NOMO-1 (cell line): ENCODE measurements at regions not wholly inside any gene's neighbourhood (a gene's known extent, or its start where the extent isn't known, plus 50 kb on each side); places are given as distances from the start of the nearest gene placed in this dataset.

ENCODE experiments used
- DNase-seq, 2 experiments: peaks; one replicate each; lab custom pipeline; 2025; ENCODE audit not compliant: unreplicated experiment in 2 of 2; lab: John Stamatoyannopoulos, UW

DNA sequence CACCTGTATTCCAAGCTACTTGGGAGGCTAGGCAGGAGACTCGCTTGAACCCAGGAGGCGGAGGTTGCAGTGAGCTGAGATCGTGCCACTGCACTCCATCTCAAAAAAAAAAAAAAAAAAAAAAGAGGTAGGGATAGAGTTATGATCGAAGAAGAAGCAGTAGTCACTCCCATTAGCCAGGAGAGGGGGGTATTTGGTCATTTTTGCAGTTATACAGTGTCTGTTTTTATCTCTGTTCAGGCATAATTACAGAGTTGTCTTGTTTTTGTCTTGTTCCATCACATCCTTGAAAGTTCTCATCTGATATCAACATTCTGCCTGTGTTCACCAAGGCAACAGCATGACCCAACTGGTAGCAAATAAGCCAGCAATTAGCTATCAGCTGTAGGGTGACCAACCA is 98.5 kb upstream of the TMPO start:
- peak; percentile 33 to 45 for DNase-seq

DNA sequence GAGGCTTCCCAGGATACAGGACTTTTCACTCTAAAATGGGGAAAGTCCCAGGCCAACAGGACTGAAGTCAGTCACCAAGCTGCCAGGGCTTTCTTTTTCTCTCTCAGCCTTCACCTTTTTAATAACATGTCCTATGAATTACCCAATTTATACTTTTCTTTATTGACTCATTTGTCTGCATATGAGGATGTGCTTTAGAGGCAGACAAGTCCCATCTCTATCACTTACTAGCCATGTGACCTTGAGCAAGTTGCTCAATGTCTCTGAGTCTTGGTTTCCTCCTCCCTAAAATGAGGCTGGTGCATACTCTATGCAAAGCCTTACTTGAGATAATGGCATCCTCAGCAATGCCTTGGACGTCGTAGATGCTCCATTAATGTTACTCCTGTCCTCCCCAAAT is 98.1 kb upstream of the TMPO start:
- peak; percentile 31 to 69 for DNase-seq

DNA sequence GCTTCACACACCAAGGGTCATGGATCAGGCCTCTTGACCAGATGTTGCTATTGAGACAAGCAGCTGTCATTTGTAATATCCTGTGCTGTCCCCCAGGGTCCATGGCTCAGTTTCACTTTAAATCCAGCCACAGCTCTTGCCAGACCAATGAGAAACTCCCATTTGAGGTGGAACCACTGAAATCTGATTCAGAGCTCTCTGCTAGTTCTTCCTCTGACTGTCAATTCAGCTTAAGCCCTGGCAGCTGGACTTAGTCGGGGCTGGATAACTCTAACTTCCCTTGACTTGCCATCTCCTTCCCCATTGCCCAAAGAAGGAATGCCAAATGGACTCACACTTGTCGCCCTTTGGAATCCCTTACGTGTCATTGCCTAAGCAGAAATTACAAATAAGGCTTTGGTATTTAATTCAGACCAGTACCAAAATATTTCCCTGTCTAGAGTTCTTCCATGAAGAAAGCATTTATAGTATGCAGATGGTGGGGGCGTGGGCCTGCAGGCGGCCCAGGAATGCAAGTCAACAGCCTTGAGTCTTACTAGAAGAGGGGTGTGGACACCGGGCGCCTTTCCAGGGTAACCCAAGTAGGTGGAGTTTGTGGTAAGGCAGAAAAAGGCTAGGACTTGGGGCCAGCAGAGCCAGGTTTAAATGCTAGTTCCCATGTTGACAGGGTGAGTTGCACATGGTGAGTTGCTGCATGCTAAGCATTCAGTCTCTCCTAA is 96.9 kb upstream of the TMPO start:
- peak in 1 of 2 experiments; percentile 19 for DNase-seq

DNA sequence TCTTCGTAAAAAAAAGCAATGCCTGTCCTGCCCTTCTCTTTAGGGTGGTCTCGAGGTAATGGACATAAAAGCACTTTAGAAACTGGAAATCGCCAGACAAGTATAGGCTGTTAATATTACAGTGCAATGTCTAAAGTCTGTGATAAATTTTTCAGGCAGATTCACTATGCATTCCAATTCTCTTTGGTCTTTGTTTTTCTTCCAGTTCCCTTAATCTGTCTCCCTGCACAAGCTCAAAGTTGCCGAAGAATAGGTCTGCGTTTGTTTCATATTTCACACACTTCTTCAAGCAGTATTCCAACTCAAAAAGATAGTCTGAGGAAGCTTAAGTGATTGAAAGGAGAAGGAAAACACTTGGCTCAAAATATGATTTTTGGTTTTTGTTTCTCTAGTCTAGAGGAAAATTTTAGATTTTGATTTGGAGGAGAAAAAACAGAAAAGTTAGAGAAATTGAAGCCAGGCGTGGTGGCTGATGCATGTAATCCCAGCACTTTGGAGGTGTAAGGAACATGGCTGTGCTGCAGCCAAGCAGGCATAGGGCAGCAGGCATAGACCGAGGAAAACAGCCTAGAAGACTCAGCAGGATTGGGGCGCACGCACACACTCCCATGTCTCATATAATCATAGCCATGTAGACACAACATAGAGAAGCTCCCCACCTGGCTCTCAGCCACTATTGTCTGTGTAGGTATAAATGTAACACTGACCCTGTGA is 96.2 kb upstream of the TMPO start:
- DNase-seq, result no peak

DNA sequence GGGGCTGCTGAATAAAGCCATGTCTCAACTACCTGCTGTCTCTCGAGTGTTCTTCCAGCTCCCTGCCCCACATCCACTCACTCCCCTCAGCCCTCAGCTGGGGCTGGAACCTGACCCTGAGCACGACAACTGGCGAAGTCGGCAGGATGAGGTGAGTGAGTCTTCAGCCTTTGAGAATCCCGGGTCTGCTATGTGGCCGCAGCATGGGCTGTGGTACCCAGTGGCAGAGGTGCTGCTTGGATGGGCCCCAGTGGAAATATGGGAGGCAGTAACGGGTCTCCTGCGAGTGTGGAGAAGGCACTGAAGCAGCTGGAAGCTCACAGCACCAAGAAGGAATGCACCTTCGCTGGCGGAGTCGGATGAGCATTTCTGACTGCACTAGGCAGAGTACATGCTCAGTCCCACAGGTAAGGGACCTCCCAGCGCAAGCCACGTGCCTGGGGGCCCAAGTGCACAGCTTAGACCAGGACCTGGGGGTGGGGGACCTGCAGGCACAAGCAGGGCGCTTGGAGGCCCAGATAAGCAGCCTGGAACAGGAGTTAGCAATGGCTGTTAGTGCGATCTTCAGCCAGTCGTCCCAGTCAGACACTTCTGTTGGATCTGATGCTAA is 95.5 kb upstream of the TMPO start:
- DNase-seq, result no peak

DNA sequence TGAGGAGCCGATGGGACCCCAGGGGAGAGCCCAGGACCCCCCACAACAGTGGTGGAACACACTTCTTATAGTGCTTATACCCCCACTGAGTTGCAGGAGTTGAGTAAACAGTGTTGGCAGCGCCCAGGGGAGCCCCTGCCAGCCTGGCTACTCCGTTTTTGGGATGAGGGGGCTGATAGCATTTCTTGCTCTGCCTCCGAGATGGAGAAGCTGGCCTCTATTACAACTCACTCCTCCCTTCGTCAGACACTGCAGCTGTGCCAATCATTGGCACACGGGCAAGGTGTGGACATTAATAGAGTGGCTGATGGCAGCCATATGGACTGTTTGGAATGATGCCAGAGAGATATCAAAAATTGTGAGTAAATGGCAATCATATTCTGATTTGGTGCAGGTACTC is 94.9 kb upstream of the TMPO start:
- DNase-seq, result no peak

DNA sequence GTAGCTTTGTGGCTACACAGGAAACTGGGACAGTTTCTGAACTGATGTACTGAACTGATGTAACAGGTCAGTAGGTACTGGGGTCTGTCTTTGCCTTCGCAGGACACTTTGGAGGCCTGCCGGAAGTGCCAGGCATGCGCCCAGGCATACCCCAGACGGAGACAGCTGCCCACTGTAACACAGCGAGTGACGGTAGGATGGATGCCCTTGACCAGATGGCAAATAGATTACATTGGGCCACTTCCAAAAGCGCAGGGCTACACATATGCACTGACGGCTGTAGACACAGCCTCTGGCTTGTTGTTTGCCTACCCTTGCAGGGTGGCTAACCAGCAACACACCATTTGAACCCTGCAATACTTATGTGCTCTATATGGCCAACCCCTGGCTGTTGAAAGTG is 94.1 kb upstream of the TMPO start:
- DNase-seq, result no peak

DNA sequence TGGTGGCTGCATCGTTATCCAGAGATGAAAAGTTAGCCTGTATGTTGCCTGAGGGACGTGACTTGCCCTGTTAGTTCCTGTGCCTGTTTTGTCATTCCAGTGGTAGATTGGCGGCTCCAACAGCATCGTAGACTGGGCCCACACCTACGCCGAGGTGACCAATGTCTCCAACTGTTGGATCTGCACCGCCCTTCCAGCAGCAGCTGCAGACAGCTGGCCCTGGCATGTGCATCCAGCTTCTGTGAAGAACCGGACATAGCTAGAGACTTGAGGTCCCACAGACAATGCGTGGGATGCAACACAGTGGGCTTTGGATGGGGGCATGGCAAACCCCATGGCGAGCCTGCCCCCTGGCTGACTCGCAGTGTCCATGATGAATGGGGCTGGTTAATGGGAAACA is 93.0 kb upstream of the TMPO start:
- DNase-seq, result no peak

DNA sequence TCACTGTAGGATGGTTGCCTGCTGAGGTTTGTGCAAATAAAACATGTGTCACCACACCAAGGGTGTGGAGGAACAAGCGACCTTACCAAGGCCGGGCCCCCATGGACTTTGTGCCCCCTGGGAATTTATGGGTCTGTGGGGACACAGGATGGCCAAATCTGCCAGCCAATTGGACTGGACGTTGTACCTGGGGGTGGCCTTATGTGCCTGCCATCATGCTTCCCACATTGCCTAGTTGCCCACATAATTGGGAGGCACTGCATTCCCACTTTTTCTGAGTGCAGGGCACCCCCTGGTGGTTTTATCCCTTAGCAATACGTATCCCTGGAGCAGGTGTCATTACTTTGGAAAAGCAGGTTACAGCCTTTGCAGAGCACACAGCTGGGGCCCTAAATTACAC is 92.6 kb upstream of the TMPO start:
- DNase-seq, result no peak

DNA sequence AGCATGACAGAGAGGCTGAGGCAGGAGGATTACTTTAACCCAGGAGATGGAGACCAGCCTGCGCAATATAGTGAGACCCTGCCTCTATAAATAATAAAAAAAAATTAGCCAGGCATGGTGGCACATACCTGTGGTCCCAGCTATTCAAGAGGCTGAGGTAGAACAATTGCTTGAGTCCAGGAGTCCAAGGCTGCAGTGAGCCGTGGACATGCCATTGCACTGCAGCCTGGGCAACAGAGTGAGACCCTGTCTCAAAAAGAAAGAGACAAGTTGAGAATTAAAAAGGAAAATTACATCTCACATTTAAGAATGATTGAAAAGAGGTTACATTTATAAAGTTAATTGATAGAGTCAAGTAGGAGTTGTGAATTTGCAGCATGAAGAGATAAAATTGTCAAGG is 91.4 kb upstream of the TMPO start:
- no peak for DNase-seq

DNA sequence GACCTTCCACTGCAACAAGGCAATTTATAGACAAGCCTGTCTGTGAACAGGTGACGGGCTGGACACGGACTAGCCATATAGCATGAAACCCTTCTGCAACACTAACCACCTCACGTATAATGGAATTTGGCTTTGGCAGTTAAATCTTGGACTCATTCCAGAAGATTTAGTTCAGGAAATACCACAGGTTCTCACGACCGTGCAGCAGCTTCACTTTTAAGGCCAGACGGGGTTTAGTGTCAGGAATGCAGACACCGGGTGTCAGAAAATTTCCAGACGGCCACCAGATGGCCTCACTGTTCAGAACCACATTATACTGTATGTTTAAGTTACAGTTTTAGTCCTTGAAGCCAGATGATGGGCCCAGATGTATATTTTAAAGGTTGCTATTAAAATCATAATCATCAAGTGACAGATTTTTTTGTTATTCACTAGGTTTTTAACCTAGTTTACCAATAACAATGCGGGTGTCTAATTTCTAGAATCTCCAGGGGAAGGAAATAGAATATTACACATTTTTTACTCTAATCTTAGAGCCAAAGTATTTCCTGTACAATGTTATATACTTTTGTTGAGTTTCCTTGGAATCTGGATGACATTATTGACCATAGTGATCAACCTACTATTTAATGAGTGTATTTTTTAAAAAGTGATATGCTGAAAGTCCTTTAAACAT is 90.5 kb upstream of the TMPO start:
- DNase-seq, result peak; percentile 30 to 71

DNA sequence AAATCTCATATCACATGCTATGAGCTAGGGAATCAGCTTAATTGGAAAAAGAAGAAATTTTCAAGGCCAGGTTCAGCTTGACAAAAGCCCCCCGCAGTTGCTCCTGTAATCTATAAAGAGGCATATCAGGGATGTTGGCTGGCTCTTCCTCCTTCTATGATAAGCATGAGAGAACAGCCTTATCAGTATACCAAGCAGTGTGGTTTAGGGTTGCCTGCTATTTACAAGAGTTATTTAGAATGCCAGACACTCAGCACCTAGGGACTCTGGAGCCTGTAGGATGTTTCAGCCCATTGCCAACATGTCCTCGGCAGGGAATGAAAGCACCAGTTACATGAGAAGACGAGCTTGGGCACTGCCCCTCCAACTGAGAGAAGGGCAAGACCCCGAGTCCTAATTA is 89.5 kb upstream of the TMPO start:
- no peak for DNase-seq

DNA sequence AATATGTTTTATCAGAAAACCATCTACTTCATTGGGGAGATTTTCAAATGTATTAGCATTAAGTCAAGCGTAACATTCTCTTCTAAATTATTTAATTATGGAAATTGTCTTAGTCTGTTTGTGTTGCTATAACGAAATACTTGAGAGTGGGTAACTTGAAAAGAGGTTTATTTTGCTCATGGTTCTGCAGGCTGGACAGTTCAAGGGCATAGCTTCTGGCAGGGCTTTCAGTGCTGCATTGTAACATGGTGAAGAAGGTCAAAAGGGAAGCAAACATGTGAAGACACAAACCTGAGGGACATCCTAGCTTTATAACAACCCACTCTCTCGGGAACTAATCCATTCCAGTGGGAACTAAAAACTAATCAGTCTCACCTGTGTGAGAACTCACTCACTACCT is 84.3 kb upstream of the TMPO start:
- no peak for DNase-seq

DNA sequence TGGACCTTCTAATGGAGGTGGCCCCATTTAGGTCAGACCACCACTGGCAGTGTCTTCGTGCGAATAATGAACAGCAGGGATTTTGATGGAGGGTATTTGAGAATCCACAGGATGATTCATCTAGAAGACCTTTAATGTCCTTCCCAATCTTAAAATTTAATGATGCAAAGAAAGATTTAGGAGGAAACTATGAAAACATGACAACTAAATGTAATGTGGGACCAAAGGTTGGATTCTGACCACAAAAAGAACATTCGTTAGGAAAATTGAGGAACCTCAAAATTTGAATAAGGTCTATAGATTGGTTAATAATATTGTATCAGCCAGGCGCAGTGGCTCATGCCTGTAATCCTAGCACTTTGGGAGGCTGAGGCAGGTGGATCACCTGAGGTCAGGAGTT is 78.2 kb upstream of the TMPO start:
- no peak for DNase-seq

DNA sequence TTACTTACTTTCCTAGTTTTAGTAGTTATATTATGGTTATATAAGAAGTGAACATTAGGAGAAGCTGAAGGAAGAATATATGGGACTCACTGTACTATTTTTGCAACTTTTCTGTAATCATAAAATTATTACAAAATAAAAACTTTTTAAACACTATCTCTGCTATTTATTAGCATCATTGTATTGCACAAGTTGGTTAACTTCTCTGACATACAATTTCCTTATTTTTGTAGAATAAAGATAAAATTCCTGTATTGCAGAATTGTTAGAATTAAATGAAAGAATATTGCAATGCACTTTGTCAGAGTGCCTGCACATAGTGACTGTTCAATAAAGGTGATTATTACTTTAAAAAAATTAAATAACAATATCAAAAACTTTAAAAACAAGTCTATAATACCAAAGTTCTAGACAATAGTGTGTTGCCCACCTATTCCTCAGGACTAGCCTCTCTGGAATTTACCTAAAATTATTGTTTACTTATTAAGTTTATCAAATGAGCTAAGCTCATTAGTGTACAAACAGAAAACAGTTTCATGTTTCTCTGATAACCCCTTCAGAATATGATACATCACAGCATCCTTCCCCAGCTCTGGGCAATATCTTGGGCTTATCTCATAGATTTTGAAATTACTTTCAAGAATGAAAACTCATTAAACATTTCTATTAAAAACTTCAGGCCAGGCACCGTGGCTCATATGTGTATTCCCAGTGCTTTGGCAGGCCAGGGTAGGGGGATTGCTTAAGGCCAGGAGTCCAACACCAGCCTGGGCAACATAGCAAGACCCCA is 77.4 kb upstream of the TMPO start:
- DNase-seq, result no peak

DNA sequence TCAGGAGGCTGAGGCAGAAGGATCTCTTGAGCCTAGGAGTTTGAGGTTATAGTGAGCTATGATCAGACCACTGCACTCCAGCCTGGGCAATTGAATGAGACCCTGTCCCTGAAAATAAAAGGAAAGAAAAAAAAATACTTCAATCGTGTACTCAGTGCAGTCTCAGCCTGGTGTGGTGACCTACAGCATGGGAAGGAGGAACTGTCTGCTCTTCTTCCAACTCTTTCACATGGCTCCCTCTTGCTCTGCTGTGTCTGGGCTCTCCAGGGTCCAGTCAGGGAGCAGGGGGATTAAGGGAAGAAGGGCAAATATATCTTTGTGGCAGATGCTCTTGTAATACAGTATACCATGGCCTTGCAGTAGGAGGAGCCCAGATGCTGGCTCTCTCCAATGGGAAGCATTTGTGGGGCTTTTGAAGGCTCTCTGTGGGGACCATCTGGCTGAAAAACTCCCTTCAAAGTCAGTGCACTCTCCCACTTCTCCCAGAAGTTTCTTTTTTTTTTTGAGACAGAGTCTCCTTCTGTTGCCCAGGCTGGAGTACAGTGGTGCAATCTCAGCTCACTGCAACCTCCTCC is 76.6 kb upstream of the TMPO start:
- DNase-seq, result no peak

DNA sequence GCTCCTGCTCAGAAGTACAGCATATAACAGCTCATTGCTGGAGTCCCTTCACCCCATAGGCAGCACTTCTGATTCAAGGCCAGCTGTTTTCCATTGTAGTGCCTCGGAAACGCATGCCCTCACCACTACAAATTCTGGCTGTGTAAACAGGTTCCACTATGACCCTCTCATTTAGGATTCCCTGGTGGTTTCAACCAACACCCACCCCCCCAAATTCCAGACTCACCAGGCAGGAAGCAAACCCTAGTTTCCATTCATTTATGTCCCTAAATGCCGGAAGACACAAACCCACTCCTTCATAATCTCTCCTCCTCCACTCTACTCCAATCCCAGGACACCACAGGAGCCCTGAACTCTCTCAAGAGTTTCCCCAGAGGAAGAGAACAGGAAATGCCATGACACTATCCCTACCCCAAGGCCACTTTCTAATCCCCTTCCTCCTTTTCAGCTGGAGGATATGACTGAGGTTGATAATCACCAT is 75.9 kb upstream of the TMPO start:
- peak in 1 of 2 experiments; percentile 42 for DNase-seq

DNA sequence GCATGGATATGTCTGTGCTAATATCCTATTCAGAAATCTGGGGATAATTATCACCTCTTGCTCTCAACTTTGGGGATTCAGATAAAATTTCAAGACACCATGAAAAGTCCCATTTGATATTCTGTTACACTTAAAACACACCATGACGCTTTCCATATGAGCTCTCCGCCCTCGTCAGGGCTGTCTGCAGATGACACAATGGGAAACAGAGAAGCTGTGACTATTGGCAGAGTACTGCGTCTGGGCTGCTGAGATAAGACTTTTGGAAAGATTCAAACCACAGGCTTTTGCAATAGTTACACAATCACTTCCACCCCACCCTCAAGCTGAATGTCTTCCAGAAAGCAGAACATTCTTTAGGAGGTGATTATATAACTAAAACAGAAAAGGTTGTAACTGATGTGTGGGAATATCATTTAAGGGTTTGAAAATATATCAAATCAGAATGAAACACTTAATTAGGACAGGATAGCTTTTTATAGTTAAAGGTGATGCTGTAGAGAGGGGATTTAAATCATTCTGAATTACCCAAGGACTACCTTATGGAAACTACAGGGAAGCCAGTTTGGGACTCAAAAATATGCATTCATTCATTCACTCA is 75.3 kb upstream of the TMPO start:
- peak; percentile 90 to 99 for DNase-seq

DNA sequence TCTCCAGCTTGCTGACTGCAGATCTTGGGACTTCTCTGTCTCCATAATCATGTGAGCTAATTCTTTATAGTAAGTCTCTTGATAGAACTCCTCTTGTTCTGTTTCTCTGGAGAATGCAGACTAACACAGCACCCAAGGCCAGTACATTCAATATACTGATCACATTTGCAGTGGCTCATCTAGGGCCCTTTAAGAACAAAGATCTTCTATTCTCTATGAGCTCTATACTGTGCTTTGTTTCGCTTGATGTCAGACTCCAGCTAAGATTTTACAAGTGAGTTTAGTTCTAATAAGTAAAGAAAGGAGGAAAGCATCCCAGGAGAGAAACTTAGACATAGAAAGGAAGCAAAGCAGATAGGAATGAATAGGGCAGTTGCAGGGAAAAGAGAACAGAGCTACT is 69.3 kb upstream of the TMPO start:
- DNase-seq, result no peak

DNA sequence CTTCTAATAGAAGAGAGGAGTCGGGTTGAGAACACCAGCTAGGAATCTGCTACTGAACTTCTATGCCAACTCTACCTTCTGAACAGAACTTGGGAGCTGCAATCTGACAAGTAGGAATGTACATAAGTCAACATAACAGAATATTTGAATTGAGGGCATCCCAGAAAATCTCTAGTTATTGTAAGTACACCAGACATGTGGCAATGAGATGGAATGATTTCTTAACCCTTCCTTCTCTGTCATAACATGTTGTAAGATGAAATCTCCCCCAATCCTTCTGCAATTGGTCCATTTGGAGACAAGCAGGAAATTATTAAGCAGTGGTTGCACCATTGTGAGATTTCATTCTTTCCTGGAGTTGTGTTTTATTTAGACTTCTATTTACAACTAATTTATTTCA is 68.7 kb upstream of the TMPO start:
- peak in 1 of 2 experiments; percentile 78 for DNase-seq
